NCI-H1417 (cell line): ENCODE measurements at regions not wholly inside any gene's neighbourhood (a gene's known extent, or its start where the extent isn't known, plus 50 kb on each side); places are given as distances from the start of the nearest gene placed in this dataset.

Experiments
- DNase-seq, 3 experiments: peaks; one replicate each; lab custom pipeline; 2025; lab: John Stamatoyannopoulos, UW

DNA sequence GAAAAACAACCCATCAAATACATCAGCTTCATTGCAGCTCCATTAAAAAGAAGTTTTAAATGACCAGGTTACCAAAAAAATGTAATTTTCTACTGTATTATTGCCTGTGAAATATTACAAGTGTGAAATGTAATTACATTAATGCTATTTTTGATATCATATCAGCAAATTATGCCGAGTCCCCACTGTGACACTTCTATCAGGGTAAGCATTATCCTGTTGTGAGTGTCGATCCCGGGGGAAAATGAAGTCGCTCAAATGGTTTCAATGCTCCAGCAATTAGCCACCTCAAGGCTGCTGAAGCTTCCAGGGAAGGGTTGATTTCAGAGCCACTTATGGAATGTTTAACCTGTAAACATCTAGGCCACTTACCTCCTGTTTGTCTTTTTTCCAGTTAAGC is 70.4 kb downstream of the RCN1 start:
- DNase-seq: peak in 1 of 3 experiments; percentile 62

DNA sequence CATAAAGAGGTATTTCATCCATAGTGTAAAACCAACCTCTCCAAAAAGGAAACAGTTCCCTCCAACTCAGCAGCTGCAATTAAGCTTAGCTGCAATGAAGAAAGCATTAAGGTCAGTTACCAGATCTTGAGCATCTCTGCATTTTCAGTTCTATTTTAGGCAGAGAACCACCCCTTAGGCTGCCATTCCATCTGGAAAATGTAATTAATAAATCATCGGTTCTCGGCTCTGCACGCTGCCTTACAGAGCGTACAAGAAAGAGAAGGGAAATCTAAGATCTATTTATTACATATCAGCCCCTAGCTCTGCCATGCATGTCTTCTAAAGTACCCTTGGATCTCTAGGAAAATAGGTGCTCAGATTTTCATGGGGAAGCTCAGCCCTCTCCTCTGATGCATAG is 71.5 kb downstream of the RCN1 start:
- no peak for DNase-seq

DNA sequence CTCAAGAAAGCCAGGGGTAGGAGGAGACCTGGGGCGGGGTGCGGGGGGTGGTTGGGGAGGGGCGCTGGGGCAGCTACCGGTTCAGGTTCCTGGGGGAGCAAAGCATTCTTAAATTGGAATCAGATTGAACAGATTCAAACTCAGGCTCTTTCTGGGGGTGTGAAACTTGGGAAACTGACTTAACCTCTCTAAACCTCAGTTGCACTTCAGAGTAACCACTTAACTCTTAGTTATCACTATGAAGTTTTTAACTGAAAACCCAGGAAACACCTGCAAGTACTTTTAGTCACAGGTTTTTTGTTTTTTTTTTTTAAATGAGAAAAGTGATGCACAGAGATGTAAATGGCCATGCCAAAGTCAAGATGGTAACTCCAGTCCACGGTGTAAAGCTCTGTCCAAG is 72.0 kb downstream of the RCN1 start:
- DNase-seq: no peak

GRCh38 chr11:32163557-32163956 is 72.7 kb downstream of the RCN1 start:
- no peak for DNase-seq

- no peak for DNase-seq
Measured at GRCh38 chr11:32164836-32165235, 74.0 kb downstream of the RCN1 start.

GRCh38 chr11:32168924-32169323 is 78.0 kb downstream of the RCN1 start:
- DNase-seq: no peak

DNA sequence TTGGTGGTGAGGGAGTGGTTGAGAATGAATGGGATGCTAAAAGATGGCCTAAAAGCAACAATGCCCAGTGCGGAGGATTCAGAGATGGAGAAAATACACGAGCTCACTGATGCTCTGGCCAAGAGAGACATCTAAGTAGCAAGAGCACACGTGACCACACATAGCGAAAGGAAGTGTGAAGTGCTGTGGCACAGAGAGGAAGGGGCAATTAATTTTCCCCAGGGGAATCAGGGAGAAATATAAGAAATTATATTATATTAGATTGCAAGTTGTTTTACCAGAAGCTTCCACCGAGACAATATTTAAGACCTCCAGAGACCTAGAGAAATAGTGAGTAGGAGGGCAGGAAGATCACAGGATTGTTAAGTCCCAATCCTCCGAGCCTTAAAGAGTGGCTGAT is 80.6 kb downstream of the RCN1 start:
- DNase-seq: no peak

GRCh38 chr11:32172041-32172847 is 81.4 kb downstream of the RCN1 start:
- no peak for DNase-seq

DNA sequence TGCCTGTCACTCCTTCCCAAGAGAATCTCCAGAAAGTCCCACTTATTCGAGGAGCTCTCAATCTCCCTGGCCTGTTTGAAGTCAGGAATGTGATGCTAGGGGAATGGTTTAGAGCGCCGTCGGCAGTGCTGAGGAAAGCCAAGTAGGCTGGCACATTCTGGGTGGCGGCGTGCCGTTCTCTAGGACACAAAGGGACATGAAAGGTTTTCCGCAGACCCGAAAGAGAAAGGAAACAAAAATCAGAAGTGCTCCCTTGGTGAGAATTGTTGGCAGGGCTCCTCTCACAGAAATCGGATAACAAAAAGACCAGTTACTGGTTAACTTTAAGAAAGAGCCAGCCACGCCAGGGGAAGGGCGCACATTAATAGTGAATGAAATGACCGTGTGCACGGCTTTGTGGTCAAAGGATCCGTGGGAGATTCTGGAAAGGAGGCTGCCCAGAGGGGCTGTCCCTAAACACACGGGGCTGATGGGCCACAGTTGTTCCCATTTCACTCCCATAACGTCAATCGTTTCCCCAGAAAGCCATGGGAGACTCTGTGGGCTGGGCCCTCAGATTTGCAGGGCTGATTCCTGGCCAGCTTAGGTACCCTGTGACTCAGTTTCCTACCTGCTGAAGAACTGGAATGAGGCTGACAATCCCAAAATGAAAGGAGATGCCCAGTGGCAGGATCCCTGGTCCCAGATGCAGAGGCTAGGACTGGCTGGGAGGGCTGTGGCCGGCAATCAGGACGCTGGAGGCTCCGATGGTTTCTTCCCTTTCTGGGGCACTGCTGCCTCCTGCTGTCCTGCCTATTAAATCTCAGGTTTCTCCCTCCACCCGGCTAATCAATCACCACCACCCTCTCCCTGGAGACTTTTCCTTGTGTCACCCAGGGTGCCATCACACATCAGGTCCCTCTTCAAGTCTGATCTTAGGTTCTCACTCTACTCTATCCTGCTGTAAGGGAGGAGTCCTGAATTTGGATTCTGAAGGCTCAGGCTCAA is 82.3 kb downstream of the RCN1 start:
- DNase-seq: peak in 2 of 3 experiments; percentile 20 to 63

GRCh38 chr11:32173977-32174376 is 83.1 kb downstream of the RCN1 start:
- no peak for DNase-seq

DNA sequence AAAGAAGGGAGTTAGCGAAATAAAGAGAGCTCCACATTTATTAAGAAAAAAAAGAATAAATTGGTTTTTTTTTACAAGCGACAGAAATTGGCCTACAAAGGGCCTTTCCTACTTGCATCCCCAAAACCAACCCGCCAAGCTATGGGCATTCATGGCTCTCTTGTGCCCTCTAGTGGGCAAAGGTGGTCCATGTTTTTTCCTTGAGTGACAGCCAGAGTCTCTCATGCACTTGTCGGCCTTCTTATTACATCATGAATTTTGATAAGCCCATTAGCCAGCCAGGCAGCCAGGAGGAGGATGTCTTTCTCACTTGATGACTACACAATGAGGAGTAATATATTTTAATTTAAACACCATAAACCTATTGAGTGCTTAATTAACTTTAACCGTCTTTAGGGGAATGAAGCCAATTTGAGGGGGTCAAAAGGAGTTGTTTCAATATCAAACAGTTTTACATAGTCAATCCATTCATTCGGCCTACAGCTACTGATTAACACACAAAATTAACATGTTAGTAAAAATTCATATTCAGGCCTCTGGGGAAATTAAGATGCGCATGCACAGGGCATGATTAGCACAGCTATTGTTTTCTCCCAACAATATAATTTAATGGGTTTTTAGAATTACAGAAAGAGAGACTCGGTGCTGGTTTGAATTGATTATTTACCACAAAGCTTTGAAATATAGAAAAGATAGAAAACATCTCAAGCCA is 85.5 kb downstream of the RCN1 start:
- peak; percentile 69 to 93 (median 83) for DNase-seq

DNA sequence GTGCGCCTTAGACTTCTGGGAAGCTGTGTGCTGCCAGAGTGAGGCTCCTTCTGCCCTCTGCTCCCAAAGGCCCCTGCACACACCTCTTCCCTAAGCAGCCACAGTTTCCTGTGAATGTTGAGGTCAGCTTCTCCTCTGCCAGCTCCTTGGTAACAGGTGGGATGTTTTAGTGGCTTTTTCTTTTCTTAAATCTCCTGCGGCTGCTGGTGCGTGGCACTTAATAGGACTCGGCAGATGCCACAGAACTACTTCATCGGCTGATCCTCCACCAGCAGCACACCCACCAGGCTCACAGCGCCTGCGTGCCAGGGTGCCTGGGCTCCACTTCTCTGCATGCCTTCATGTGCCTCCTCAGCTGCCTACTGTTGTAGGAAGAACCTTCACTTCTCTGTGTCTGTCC is 87.8 kb downstream of the RCN1 start:
- DNase-seq: no peak

- DNase-seq: no peak
Measured at GRCh38 chr11:32183512-32183911, 92.6 kb downstream of the RCN1 start.

GRCh38 chr11:32184041-32184722 is 93.3 kb downstream of the RCN1 start:
- no peak for DNase-seq

GRCh38 chr11:32184723-32185376 is 94.0 kb downstream of the RCN1 start:
- no peak for DNase-seq

- no peak for DNase-seq
Measured at GRCh38 chr11:32186118-32186517, 95.2 kb downstream of the RCN1 start.

GRCh38 chr11:32187111-32187510 is 96.2 kb downstream of the RCN1 start:
- DNase-seq: no peak

DNA sequence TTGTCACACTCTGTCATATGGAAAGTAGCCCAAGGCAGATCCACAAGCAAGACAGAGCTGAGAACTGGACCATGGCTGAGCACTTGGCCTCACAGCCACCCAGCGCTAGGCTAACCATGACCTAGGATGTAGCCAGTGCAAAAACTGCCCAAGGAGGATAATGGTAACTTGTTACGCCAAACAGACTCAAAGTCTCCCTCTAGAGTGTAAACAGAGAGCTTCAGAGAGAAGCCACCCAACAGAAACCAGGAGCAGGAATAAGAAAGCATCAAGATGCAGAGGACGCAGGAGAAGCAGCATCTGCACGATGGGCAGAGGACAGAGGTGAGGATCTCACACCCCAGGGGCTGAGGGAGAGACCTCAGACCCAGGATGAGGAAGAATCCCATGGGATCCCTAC is 97.9 kb downstream of the RCN1 start:
- DNase-seq: no peak

GRCh38 chr11:32196137-32196536 is 105.3 kb downstream of the RCN1 start:
- no peak for DNase-seq

DNA sequence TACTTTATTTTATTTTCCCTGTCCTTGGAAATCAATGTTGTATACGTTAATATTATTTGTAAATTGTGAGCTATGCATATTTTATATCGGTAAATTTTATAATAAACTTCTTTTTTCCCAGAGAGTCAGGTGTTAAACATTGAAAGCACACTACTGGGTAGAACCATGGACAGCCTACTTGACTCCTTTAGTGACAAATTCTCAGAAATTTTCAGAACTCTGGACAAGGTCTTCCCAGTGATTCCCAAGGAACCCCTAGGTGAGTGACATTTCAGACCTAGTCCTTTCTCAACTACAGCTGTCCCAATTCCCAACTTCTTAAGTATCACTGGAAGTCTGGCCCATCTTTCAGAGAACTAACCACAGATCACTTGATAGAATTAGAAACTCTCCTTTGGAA is 107.2 kb downstream of the RCN1 start:
- DNase-seq: no peak
